ENCODE measurements at regions not wholly inside any gene's neighbourhood (a gene's known extent, or its start where the extent isn't known, plus 50 kb on each side); places are given as distances from the start of the nearest gene placed in this dataset.

- TF ChIP-seq, protein P1, sequence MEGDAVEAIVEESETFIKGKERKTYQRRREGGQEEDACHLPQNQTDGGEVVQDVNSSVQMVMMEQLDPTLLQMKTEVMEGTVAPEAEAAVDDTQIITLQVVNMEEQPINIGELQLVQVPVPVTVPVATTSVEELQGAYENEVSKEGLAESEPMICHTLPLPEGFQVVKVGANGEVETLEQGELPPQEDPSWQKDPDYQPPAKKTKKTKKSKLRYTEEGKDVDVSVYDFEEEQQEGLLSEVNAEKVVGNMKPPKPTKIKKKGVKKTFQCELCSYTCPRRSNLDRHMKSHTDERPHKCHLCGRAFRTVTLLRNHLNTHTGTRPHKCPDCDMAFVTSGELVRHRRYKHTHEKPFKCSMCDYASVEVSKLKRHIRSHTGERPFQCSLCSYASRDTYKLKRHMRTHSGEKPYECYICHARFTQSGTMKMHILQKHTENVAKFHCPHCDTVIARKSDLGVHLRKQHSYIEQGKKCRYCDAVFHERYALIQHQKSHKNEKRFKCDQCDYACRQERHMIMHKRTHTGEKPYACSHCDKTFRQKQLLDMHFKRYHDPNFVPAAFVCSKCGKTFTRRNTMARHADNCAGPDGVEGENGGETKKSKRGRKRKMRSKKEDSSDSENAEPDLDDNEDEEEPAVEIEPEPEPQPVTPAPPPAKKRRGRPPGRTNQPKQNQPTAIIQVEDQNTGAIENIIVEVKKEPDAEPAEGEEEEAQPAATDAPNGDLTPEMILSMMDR (IDR thresholded peaks at IDR 0.05): no peak
- no peak for TF ChIP-seq POLR2A (IDR thresholded peaks at IDR 0.05)
Observed at GRCh38 chr9:121577572-121577971, 73.9 kb upstream of the DAB2IP start.

Measured in lower leg skin (tissue), 3 donors.